ENCODE measurements at regions not wholly inside any gene's neighbourhood (a gene's known extent, or its start where the extent isn't known, plus 50 kb on each side); places are given as distances from the start of the nearest gene placed in this dataset.

DNA sequence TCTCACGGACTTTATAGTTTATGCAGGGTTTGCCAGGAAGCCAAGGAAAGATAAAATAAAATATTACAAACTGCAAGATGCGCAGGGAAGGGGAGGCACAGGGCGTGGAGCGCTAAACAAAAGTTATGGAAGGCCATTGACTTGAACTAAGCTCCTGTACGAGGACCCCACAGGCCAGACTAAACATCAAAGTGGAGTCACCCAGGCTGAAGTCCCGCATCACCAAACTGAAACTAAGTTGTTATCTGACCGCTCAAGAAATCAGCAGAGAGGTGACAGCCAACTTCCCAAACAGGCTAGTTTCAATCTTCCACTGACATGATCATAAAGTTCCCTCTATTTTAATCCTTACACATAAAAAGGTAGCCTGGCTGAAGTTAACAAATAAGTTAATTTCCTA, 90.5 kb upstream of the YWHAQ start:
- ATAC-seq = no peak
- H3K27me3 Mint-ChIP-seq (ENCODE audit: low read depth) = no peaks in the 10 kb centered on the region
- H3K36me3 Mint-ChIP-seq = no peaks in the 10 kb centered on the region
- H3K4me1 Mint-ChIP-seq = no peaks in the 10 kb centered on the region; the same call in 1 of the 2 replicates
- TF ChIP-seq HMGA2 (CRISPR knock-in tag; IDR thresholded peaks at IDR 0.05) = no peak
- TF ChIP-seq, protein P1, sequence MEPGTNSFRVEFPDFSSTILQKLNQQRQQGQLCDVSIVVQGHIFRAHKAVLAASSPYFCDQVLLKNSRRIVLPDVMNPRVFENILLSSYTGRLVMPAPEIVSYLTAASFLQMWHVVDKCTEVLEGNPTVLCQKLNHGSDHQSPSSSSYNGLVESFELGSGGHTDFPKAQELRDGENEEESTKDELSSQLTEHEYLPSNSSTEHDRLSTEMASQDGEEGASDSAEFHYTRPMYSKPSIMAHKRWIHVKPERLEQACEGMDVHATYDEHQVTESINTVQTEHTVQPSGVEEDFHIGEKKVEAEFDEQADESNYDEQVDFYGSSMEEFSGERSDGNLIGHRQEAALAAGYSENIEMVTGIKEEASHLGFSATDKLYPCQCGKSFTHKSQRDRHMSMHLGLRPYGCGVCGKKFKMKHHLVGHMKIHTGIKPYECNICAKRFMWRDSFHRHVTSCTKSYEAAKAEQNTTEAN (CRISPR knock-in tag; IDR thresholded peaks at IDR 0.05) = no peak
- TF ChIP-seq ZNF317 (CRISPR knock-in tag; IDR thresholded peaks at IDR 0.05; ENCODE audit: borderline replicate concordance, low read depth) = no peak
- no peak for TF ChIP-seq TP53 (CRISPR knock-in tag; IDR thresholded peaks at IDR 0.05)
- TF ChIP-seq MYBL2 (CRISPR knock-in tag; IDR thresholded peaks at IDR 0.05) = no peak
- TF ChIP-seq SOX15 (CRISPR knock-in tag; IDR thresholded peaks at IDR 0.05) = no peak
- TF ChIP-seq TEAD1 (CRISPR knock-in tag; IDR thresholded peaks at IDR 0.05) = no peak
- TF ChIP-seq ELF4 (CRISPR knock-in tag; IDR thresholded peaks at IDR 0.05; ENCODE audit: low read depth) = no peak
- no peak for TF ChIP-seq CBFB (CRISPR knock-in tag; IDR thresholded peaks at IDR 0.05; ENCODE audit: low read depth)
- TF ChIP-seq SP1 (CRISPR knock-in tag; conservative IDR thresholded peaks at IDR 0.05) = no peak
- no peak for TF ChIP-seq TCF7 (CRISPR knock-in tag; IDR thresholded peaks at IDR 0.05; ENCODE audit: low read depth)
- TF ChIP-seq NR2C2 (CRISPR knock-in tag; IDR thresholded peaks at IDR 0.05) = no peak
- no peak for TF ChIP-seq GTF2I (CRISPR knock-in tag; conservative IDR thresholded peaks at IDR 0.05)
- TF ChIP-seq, protein P2, sequence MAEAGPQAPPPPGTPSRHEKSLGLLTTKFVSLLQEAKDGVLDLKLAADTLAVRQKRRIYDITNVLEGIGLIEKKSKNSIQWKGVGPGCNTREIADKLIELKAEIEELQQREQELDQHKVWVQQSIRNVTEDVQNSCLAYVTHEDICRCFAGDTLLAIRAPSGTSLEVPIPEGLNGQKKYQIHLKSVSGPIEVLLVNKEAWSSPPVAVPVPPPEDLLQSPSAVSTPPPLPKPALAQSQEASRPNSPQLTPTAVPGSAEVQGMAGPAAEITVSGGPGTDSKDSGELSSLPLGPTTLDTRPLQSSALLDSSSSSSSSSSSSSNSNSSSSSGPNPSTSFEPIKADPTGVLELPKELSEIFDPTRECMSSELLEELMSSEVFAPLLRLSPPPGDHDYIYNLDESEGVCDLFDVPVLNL (CRISPR knock-in tag; IDR thresholded peaks at IDR 0.05; ENCODE audit: borderline replicate concordance, low read depth) = no peak
- TF ChIP-seq, protein P3, sequence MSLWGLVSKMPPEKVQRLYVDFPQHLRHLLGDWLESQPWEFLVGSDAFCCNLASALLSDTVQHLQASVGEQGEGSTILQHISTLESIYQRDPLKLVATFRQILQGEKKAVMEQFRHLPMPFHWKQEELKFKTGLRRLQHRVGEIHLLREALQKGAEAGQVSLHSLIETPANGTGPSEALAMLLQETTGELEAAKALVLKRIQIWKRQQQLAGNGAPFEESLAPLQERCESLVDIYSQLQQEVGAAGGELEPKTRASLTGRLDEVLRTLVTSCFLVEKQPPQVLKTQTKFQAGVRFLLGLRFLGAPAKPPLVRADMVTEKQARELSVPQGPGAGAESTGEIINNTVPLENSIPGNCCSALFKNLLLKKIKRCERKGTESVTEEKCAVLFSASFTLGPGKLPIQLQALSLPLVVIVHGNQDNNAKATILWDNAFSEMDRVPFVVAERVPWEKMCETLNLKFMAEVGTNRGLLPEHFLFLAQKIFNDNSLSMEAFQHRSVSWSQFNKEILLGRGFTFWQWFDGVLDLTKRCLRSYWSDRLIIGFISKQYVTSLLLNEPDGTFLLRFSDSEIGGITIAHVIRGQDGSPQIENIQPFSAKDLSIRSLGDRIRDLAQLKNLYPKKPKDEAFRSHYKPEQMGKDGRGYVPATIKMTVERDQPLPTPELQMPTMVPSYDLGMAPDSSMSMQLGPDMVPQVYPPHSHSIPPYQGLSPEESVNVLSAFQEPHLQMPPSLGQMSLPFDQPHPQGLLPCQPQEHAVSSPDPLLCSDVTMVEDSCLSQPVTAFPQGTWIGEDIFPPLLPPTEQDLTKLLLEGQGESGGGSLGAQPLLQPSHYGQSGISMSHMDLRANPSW (CRISPR knock-in tag; conservative IDR thresholded peaks at IDR 0.05; ENCODE audit: low read depth) = no peak
- TF ChIP-seq FOXK1 (CRISPR knock-in tag; IDR thresholded peaks at IDR 0.05) = no peak
- no peak overlapping the region for H3K27ac Mint-ChIP-seq
- H3K9me3 Mint-ChIP-seq = no peaks in the 10 kb centered on the region
- DNase-seq (ENCODE audit: low spot score) = no peak
- ChIA-PET POLR2A (no interaction called here), CTCF (interaction anchor here (0.6 kb wide), 1 partner anchor 27 kb away, joined by 3 read pairs; no protein-coding TSS in a partner anchor)
- H3K4me3 Mint-ChIP-seq = no peak overlapping the region

DNA sequence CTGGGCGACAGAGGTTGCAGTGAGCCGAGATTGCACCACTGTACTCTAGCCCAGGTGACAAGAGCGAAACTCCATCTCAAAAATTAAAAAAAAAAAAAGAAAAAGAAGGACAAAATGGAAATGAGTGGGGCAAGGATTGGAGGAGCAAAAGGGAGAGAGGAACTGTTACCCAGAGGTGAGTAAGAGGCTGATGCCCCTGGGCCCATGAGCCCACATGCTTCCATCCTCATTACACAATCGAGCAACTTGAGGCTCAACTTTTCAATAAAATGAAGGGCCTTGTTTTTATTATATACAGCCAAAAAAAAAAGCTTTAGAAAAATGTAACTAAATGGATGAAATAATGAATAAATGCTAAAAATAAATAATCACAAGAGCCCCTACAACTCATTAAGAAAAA, 91.7 kb upstream of the YWHAQ start:
- Mint-ChIP-seq H3K4me1 (no peaks in the 10 kb centered on the region; the same call in 1 of the 2 replicates), H3K36me3 (no peaks in the 10 kb centered on the region), H3K4me3 (no peak overlapping the region), H3K27ac (no peak overlapping the region), H3K9me3 (no peaks in the 10 kb centered on the region), H3K27me3 (ENCODE audit: low read depth) (no peaks in the 10 kb centered on the region)
- ATAC-seq (no peak), DNase-seq (ENCODE audit: low spot score) (no peak)
- TF ChIP-seq, protein P4, sequence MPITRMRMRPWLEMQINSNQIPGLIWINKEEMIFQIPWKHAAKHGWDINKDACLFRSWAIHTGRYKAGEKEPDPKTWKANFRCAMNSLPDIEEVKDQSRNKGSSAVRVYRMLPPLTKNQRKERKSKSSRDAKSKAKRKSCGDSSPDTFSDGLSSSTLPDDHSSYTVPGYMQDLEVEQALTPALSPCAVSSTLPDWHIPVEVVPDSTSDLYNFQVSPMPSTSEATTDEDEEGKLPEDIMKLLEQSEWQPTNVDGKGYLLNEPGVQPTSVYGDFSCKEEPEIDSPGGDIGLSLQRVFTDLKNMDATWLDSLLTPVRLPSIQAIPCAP (CRISPR knock-in tag; IDR thresholded peaks at IDR 0.05) = no peak
- TF ChIP-seq FOXJ3 (CRISPR knock-in tag; IDR thresholded peaks at IDR 0.05; ENCODE audit: borderline replicate concordance) (no peak), ZNF396 (CRISPR knock-in tag; IDR thresholded peaks at IDR 0.05; ENCODE audit: borderline replicate concordance) (no peak), ZNF121 (CRISPR knock-in tag; IDR thresholded peaks at IDR 0.05) (no peak), ELF4 (CRISPR knock-in tag; IDR thresholded peaks at IDR 0.05; ENCODE audit: low read depth) (no peak), ZNF317 (CRISPR knock-in tag; IDR thresholded peaks at IDR 0.05; ENCODE audit: borderline replicate concordance, low read depth) (no peak), ZNF138 (CRISPR knock-in tag; conservative IDR thresholded peaks at IDR 0.05) (no peak), SP1 (CRISPR knock-in tag; conservative IDR thresholded peaks at IDR 0.05) (no peak)
- TF ChIP-seq, protein P5, sequence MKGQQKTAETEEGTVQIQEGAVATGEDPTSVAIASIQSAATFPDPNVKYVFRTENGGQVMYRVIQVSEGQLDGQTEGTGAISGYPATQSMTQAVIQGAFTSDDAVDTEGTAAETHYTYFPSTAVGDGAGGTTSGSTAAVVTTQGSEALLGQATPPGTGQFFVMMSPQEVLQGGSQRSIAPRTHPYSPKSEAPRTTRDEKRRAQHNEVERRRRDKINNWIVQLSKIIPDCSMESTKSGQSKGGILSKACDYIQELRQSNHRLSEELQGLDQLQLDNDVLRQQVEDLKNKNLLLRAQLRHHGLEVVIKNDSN (CRISPR knock-in tag; IDR thresholded peaks at IDR 0.05) = no peak
- ChIA-PET CTCF (no interaction called here), POLR2A (no interaction called here)

All from WTC11 (cell line).